HG02970 (cell line): ENCODE measurements at regions not wholly inside any gene's neighbourhood (a gene's known extent, or its start where the extent isn't known, plus 50 kb on each side); places are given as distances from the start of the nearest gene placed in this dataset.

Source experiments
- ATAC-seq: cut with Tn5 transposase; IDR thresholded peaks from one replicate; pipeline ENCODE4 v1.9.1; 2021; ENCODE audit warnings: mild to moderate bottlenecking, moderate library complexity, moderate number of reproducible peaks; ENCODE audit not compliant: unreplicated experiment, low FRiP score

DNA sequence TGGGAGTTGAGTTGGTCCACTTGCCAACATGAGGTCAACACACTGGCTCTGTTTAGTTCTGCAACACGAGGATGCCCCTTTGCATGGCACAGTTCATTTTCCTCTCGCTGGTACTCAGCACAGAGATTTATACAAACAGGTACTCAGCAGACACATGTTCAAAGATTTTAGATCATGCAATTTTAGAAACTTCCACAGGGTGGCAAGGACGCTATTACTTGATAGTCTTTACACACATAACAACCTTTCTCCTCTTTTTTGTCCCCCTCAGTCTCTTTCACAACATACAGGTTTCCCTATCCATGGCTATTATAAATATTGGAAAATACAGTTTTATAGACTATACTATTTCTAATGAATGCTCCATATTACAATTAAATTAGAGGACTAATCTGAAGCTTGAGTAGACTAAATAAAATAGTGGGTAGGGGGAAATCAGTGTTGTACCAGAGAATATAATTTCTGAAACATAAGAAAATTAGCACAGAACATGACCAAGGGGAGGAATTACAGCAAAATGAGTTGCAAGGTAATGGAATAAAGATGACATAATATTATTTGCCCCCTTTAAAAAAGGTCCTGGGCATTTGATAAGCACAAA is 331.8 kb upstream of the BTBD3 start:
- no peak for ATAC-seq

- no peak for ATAC-seq
These were observed 328.8 kb upstream of the BTBD3 start for GRCh38 chr20:11588875-11589274.

DNA sequence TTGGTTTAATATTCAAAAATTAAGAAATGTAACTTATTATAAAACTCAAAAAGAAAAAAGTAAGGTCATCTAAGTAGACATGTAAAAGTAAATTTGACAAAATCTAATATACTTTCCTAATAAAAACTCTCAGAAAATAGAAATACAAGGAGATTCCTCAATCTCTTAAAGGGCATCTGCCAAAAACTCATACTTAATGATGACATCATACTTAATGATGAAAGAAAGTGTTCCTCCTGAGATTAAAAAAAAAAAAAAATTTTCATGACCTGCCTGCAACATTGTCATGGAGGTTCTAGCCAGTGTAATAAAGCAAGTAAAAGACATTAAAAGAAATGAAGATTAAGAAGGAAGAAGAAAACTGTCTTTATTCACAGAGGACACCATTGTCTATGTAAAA is 325.7 kb upstream of the BTBD3 start:
- ATAC-seq = no peak

- no peak for ATAC-seq
These were observed 313.4 kb upstream of the BTBD3 start for GRCh38 chr20:11604339-11604738.

DNA sequence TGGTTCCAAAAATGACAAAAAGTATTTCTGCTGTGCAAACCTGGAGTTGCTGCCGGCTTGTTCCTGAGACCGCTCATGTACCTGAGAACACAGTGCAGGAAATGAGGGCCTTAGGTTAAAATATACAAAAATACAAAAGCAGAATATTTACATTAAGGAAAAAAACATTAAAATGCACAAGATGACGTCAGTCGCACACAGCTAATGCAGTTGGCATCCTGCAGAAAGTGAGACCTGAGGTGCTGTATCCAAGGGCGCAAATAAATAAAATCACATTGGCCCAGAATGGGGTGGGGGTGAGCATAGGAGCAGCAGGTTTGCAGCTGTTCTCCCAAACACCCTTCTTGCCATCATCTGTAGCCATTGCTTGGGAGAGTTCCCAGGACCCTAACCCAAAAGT is 310.6 kb upstream of the BTBD3 start:
- ATAC-seq = no peak

DNA sequence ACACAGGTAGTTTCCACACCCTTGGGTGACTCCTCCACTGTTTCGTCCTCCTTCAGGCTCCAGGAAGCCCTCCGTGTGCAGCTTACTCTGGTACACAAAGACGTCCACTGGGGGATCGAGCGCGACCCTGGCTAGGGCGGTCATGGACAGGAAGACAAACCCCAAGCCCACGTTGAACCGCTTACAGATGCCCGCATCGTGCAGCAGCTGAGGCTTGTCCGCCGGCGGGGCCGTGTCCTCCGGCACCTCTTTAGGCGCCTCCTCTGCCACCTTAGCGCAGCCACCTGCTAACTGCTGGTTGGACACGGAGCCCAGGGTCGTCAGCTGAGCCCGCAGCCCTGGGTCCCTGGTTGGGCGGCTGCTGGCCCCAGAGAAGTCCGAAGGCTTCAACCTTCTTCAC is 309.0 kb upstream of the BTBD3 start:
- ATAC-seq = no peak

DNA sequence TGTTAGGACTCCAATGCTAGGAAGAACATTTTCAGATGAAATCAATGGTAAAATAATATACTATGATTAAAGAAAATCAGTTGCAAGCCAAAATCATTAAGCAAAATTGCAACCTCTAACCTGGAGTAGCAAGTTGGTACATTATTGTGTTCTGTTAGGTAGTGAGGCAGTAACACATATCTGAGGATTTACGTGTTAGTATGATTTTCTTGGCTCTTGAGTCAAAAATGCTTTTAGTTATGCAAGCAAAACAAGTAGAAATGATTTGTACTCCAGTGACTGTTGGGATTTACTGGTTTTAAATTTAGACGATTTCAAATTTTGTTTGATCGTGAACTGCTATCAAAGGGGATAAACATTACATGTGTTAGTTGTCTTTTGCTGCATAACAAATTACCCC is 293.0 kb upstream of the BTBD3 start:
- ATAC-seq = no peak

DNA sequence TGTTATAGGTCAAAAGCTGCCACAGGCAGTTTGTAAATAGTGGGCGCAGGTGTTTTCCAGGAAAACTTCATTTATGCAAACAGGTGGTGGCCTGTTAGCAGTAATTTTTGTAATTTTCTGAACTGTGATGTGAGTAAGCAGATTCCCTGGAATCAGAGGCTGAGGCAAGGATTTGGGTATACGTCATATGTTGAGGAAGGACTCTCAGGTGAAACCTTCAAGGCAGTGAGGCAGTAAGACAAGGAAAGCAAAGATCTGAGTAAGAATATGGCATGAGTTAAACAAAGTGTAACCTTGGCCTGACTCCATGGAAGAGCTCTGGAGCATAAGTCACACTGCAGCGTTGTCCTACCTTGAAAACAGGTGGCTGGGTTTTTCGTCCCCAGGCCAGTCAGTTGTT is 291.1 kb upstream of the BTBD3 start:
- ATAC-seq = no peak

DNA sequence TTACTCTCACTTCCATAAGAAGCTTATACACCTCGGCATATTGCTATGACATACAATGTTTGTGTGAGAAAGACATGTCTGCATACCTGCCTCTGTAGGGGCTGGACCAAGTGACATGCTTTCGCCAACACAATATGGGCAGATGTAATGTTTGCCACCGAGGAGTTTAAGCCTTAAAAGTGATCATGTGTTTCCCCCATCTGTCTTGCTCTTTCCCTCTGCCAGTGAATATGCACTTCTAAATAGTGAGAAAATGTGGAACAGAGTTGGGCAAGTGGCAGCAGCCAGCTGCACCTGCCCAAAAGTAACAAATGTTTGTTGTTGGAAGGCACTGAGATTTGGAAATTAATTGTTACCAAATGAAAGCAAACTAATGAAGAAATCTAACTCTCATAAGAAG is 274.8 kb upstream of the BTBD3 start:
- ATAC-seq = no peak

DNA sequence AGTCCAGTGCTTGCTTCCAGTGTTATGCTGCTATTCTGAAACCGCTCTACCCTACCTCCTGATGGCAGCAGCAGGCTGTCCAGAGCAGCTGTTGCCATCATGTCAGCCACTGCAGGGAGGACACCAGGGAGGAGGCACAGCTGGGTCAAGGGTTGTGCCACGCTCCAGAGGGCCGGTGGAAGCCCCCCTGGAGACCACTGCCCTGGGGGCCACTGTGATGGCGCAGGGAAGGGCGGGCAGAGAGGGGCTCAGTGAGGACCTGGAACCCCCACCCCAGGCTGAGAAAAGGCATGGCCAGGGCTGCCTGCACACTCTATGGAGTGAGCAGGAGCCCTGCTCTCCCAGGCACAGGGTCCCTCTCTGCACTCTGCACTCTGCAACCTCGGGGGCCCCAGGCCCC is 271.3 kb upstream of the BTBD3 start:
- no peak for ATAC-seq

- ATAC-seq = no peak
These were observed 267.1 kb upstream of the BTBD3 start for GRCh38 chr20:11650566-11650965.

DNA sequence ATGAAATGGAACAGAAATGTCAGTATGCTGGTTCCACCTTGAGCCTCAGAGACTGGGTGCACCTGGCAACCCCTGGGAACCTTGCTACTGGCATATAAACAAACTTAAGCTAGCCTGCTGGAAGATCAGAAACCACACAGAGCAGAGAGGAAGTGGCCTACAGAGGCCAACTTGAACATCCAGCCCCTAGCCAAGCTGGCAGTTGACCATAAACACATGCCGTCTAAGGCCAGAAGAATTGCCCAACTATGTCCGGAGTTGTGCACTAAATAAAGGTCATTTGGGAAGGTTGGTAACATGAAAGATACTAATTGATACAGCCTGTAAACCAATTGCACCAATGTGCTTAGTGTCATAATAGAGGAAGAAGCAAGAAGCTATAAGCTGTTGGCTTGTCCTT is 266.6 kb upstream of the BTBD3 start:
- ATAC-seq = no peak

- no peak for ATAC-seq
These were observed 266.0 kb upstream of the BTBD3 start for GRCh38 chr20:11651647-11652046.

DNA sequence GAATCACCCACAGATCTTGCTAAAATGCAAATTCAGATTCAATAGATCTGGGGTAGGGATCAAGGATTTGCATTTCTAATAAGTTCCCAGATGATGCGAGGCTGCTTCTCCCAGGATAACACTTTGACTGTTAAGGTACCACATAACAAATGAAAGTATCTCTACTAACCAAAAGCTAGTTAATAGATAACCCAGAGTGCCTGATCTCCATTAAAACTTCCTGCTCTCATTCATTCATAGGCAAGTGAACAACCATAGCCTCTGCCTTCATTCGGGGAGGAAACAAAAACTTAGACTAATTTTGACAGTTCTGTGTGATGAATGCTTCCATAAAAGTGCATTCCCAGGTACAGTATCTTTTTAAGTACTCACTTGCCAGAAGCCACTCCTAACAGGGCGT is 265.6 kb upstream of the BTBD3 start:
- ATAC-seq = no peak

GRCh38 chr20:11654766-11655165 is 262.9 kb upstream of the BTBD3 start:
- no peak for ATAC-seq

GRCh38 chr20:11660673-11661072 is 257.0 kb upstream of the BTBD3 start:
- no peak for ATAC-seq

DNA sequence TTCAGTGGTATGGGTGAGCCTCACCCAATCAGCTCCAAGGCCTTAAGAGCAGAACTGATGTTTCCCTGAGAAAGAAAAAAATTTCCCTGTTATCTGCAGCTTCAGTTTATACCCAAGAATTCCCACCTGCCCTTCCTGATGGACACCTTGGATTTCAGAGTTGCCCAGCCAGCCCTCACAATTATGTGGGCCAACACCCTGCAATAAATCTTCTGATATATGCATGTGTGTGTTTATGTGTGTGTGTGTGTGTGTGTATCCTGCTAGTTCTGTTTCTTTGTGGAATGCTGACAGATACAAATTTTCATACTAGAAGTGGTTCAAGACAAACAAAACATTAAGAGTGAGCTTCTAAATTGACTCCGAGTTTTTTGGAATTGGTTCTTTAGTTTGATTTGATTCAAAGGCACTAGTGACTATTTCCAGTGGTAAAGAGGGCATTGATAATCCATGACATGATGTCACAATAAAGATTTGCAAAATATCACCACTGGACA is 246.6 kb upstream of the BTBD3 start:
- ATAC-seq = no peak

- ATAC-seq = no peak
These were observed 244.7 kb upstream of the BTBD3 start for GRCh38 chr20:11672959-11673358.

DNA sequence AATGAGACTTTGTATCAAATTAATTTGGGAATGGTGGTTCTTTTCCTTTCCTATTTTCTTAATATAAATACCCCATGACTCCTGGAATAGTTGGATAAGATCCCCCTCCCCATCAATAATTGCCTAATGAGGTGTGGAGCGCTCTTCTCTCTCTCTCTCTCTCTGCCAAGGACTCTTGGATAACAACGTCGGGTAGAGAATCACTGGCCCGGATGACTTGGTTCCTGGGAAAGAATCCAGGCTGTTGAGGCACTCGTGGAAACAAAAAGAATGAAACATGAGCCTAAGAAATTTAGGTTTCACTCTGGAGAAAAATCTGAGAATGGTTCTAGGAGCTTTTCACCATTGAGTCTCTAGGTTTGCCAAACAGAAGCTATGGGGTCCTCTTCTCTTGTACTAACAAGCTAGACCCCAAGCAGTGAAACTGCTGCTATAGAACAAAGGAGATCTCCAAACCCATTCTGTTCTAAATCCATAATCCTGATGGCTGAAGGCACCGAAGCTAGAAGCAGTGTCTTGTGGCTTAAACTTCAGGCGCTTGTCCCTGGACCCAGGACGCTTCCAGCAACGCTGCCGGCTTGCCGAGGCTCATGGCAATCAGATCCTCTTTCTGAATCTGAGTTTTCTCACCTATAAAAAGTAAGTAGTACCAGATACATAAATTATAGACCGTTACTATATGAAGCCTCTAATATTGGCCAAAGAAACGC is 241.6 kb upstream of the BTBD3 start:
- ATAC-seq = no peak

DNA sequence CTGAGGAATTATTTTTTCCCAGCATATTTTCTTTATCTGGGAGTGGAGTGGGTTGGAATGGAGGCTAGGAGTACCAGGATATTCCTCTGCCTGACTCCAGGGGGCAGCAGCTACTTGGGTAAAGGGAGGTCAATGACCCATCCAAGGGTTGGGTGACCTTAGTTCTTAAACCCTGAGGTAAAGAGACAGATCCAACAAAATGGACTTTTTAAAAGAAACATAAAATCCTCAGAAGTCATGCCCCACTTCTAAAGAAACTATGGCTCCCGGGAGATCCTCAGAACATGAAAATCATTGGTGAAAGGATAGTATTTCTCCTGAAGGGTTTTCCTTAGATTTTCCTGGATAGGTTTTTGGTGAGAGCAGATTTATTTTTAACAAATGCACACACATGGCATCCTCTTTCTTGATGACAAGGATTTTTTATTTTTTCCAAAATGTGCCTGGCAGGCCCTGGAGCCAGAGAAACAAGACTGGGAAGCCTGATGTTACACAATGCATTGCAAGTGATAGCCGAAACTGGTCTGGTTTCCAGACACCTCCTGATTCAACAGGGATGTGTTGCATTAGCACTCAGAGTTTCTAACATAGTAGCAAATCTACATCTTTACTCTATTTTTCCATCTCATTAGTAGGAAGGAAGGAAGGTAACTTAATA is 240.9 kb upstream of the BTBD3 start:
- ATAC-seq = no peak

DNA sequence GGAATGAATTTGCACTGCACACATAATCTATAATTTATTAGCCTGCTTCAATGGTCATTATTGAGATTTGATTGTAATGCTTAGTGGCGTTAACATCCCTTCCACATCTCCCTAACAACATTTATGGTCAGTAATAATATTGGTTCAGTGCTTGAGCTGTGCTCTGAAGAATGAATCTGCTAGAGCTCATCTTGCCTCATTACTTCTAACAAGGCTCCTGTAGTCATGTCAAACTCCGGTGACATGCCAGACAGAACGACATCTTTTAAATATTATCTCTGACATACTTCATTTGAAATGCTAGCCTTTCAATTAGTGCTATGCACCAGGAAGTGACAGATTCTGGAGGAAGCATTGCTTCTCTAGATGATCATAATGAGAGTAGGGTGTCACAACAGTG is 240.3 kb upstream of the BTBD3 start:
- ATAC-seq = no peak

DNA sequence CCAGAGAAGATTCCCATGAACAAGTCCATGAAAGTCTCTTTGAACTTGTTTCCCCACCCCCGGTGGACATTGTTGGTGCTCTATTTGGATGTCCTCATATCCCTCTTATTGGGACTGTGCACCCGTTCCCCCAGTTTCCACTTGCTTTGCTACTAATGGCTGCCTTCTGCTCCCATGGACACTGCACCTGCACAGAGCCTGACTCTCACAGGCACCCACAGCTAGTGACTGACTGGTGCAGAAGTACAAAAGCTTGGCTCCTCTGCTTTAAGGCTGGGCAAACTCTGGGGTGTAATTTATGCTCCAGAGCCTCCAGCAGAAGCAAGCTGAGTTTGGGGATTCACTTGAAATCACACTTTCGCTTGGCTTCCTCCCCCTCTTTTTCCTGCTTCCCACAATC is 239.9 kb upstream of the BTBD3 start:
- ATAC-seq = no peak
